Sigmoid colon (tissue), 6 donors: ENCODE measurements at regions not wholly inside any gene's neighbourhood (a gene's known extent, or its start where the extent isn't known, plus 50 kb on each side); places are given as distances from the start of the nearest gene placed in this dataset.

Experiments
- DNase-seq: peaks from one replicate; pipeline ENCODE4 v3.0.0-alpha.2; 2019
- H3K27ac ChIP-seq, 4 donors: fragments of 200-600 bp; sonication (generic); one replicate each; pipeline ENCODE4 v1.5.1; 2016 to 2019; ENCODE audit warnings: mild to moderate bottlenecking in 1 of 4
- H3K27me3 ChIP-seq, 3 donors: fragments of 200-600 bp; sonication (generic); one replicate each; pipeline ENCODE4 v1.5.1; 2019; ENCODE audit warnings: mild to moderate bottlenecking in 1 of 3
- H3K36me3 ChIP-seq, 4 donors: fragments of 200-600 bp; sonication (generic); one replicate each; pipeline ENCODE4 v1.5.1; 2016 to 2019
- H3K4me1 ChIP-seq, 4 donors: fragments of 200-600 bp; sonication (generic); one replicate each; pipeline ENCODE4 v1.5.1; 2017 to 2019
- H3K4me3 ChIP-seq, 4 donors: fragments of 200-600 bp; sonication (generic); one replicate each; pipeline ENCODE4 v1.5.1; 2017 to 2019; ENCODE audit warnings: mild to moderate bottlenecking in 2 of 4, moderate library complexity in 1 of 4
- H3K9me3 ChIP-seq, 4 donors: fragments of 200-600 bp in 3 of 4; sonication (generic) in 3 of 4; one replicate each; pipeline versions ENCODE4 v1.5.1 to v1.6.1; 2013 to 2019
- EP300 ChIP-seq, 4 donors: sonication (generic); formaldehyde crosslinking; IDR thresholded peaks; one replicate each; pipeline ENCODE4 v1.6.1; 2017; ENCODE audit warnings: antibody characterized with exemption in 4 of 4
- POLR2A ChIP-seq, 2 donors: fragments of 450-650 bp; IDR thresholded peaks; one replicate each; pipeline ENCODE4 v1.6.1; 2016; ENCODE audit warnings: antibody characterized with exemption in 2 of 2, mild to moderate bottlenecking in 2 of 2, moderate library complexity in 2 of 2
- POLR2AphosphoS5 ChIP-seq, 4 donors: sonication (generic); formaldehyde crosslinking; IDR thresholded peaks; one replicate each; pipeline ENCODE4 v1.6.1; 2017; ENCODE audit warnings: antibody characterized with exemption in 4 of 4
- WGBS, 2 donors: extraction: QIAGEN DNeasy Blood & Tissue Kit; methylation state at CpG; one replicate each; pipeline ENCODE4 v1.1.7; 2013; 5-methylcytosine and 5-hydroxymethylcytosine counted together
- intact Hi-C: fragments of 100-400 bp; cut with DNase I; formaldehyde crosslinking; loops from one replicate; pipeline ENCODE4 v1.15.1; 2023
- TF ChIP-seq, protein P1 (sequence below), 4 experiments: fragments of 450-650 bp in 3 of 4; fragments of 200-600 bp in 1 of 4; IDR thresholded peaks; one replicate each; pipeline ENCODE4 v1.5.1; 2016 to 2019; ENCODE audit warnings: antibody characterized with exemption in 4 of 4, mild to moderate bottlenecking in 3 of 4, moderate library complexity in 2 of 4
- donor health status: healthy with polysubstance abuse.
- donor health status: healthy.

DNA sequence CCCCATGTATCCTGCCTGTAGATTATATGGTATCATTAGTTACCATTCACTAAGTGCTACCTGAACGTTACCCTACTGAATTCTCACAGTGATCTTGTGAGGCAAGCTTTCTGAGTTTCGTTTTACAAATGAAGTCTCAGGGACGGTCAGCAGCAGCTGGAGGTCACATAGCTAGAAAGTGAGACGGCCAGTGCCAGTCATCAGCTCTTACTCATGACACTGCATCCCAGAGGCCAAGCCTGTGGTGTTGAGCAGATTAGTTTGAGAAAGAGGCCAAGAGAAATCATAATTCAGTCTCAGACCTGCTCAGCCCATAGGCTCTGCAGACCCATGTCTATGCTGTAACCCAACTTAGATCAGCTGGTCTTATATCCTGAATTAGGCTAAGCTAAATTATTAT is 95.7 kb upstream of the EGFLAM start:
- intact Hi-C loops, result no loop called here
- 86% methylated on average over 4 of the region's 4 CpGs for WGBS, 2 donors
- H3K27me3 ChIP-seq, result no peaks in the 10 kb centered on the region
- H3K4me1 ChIP-seq, result peaks cover 0 to 4% (median under 1%) of the 10 kb centered on the region in 4 donors
- H3K36me3 ChIP-seq, result no peaks in the 10 kb centered on the region
- no peak overlapping the region for H3K27ac ChIP-seq
- TF ChIP-seq, protein P1, sequence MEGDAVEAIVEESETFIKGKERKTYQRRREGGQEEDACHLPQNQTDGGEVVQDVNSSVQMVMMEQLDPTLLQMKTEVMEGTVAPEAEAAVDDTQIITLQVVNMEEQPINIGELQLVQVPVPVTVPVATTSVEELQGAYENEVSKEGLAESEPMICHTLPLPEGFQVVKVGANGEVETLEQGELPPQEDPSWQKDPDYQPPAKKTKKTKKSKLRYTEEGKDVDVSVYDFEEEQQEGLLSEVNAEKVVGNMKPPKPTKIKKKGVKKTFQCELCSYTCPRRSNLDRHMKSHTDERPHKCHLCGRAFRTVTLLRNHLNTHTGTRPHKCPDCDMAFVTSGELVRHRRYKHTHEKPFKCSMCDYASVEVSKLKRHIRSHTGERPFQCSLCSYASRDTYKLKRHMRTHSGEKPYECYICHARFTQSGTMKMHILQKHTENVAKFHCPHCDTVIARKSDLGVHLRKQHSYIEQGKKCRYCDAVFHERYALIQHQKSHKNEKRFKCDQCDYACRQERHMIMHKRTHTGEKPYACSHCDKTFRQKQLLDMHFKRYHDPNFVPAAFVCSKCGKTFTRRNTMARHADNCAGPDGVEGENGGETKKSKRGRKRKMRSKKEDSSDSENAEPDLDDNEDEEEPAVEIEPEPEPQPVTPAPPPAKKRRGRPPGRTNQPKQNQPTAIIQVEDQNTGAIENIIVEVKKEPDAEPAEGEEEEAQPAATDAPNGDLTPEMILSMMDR (IDR thresholded peaks at IDR 0.05), result no peak
- TF ChIP-seq POLR2AphosphoS5 (IDR thresholded peaks at IDR 0.05), result no peak
- no peak overlapping the region for H3K4me3 ChIP-seq
- H3K9me3 ChIP-seq, result no peaks in the 10 kb centered on the region
- DNase-seq, result no peak

DNA sequence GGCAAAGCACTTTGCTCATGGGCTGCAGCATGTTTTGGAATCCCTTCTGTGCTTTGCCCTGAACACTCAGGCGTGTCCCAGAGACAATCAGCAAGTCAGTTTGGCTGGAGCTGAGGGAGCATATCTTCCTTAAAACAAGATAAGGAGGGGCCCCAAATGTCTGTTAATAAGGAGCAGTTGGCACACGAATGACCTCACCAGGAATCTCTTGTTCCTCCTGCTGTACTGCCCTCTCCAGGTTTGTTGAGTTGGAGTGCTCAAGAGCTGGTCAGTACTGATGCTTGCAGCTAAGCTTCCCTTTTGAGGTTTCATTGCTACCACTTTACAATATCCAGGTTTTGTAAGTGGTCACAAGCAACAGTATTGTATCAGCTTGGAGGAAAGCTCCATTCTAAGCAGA is 101.3 kb upstream of the EGFLAM start:
- Histone ChIP-seq H3K27ac (no peak overlapping the region), H3K36me3 (no peaks in the 10 kb centered on the region), H3K4me3 (no peak overlapping the region), H3K4me1 (no peaks in the 10 kb centered on the region), H3K27me3 (no peaks in the 10 kb centered on the region), H3K9me3 (no peaks in the 10 kb centered on the region)
- 43 to 66% methylated on average over 2 of the region's 2 CpGs for WGBS, 2 donors
- TF ChIP-seq, protein P1 (IDR thresholded peaks at IDR 0.05), result no peak
- TF ChIP-seq POLR2A (IDR thresholded peaks at IDR 0.05) (no peak), EP300 (IDR thresholded peaks at IDR 0.05) (no peak), POLR2AphosphoS5 (IDR thresholded peaks at IDR 0.05) (no peak)
- DNase-seq, result no peak
- intact Hi-C loops, result no loop called here

DNA sequence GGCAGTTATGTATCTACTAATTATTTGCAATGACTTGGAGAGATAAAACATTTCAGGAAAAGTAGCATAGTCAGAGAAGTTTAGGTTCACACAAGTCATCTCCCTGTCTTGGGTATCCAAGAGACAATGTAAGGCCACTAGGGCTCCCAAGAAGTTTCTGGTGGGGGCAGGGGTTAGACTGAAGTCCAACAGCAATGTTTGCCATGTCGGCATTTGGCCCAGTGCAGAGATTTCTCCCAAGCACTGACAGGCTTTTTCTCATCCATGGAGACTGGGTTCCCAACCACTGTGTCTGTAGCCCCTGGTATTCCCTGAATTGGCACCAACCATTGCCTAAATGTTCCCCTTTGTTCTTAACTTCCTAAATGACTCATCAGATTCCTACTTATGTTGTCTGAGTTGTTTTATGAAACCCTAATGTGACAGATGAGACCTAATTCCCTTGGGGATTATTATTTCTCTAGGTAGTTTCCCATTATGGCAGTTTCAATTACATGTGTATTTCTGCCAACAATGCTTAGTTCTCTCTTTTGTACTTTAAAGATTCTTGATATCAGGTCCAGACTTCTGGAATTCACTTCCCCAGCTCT is 103.6 kb upstream of the EGFLAM start:
- Histone ChIP-seq H3K4me3 (no peak overlapping the region), H3K4me1 (no peaks in the 10 kb centered on the region), H3K27ac (no peak overlapping the region), H3K36me3 (no peaks in the 10 kb centered on the region), H3K27me3 (no peaks in the 10 kb centered on the region), H3K9me3 (no peaks in the 10 kb centered on the region)
- intact Hi-C loops, result no loop called here
- 52 to 81% methylated on average over 1 of the region's 1 CpG for WGBS, 2 donors
- DNase-seq, result no peak
- no peak for TF ChIP-seq POLR2AphosphoS5 (IDR thresholded peaks at IDR 0.05)
- TF ChIP-seq EP300 (IDR thresholded peaks at IDR 0.05), result no peak
- TF ChIP-seq, protein P1 (IDR thresholded peaks at IDR 0.05), result no peak
- TF ChIP-seq POLR2A (IDR thresholded peaks at IDR 0.05), result no peak

DNA sequence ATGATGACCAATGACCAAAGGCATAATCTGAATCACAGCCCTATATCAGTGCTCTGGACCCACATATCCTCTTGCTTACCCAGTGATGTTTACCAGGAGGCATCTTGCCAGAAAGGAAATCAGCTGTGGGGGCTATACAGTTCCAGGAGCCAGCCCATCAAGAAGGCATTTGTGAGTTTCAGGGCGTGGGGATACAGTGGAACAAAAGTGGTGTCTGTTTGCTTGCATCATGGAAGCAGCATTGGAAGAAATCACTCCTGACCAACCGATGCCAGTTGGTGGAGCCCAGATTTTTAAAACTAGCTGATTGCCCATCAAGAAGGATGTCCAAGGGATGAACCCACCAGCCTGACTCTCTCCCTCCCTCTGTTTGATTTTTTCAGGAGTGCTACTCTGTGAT is 106.5 kb upstream of the EGFLAM start:
- Histone ChIP-seq H3K4me3 (no peak overlapping the region), H3K27me3 (no peaks in the 10 kb centered on the region), H3K27ac (no peak overlapping the region), H3K36me3 (no peaks in the 10 kb centered on the region), H3K9me3 (no peaks in the 10 kb centered on the region), H3K4me1 (no peaks in the 10 kb centered on the region)
- DNase-seq, result no peak
- intact Hi-C loops, result no loop called here
- TF ChIP-seq POLR2A (IDR thresholded peaks at IDR 0.05) (no peak), POLR2AphosphoS5 (IDR thresholded peaks at IDR 0.05) (no peak), EP300 (IDR thresholded peaks at IDR 0.05) (no peak)
- TF ChIP-seq, protein P1 (IDR thresholded peaks at IDR 0.05), result no peak
- 56 to 68% methylated on average over 2 of the region's 2 CpGs for WGBS, 2 donors

DNA sequence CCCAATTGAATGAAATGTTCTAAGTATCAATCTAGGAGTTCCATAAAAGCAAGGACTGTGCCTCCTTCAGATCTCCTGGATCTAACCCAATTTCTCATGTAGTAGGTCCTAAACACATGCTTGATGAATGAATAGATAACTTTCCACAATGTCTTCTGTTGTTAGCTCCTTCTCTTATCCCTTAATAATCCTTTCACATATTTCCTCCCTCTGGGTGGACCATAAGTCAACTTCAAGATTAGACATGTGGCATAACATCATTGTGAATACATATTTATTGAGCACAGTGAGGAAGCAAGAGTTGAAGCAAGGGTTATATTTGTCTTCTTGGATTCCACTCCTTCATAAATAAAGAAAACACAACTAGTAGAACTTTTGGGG is 108.6 kb upstream of the EGFLAM start:
- Histone ChIP-seq H3K9me3 (no peaks in the 10 kb centered on the region), H3K27me3 (no peaks in the 10 kb centered on the region)
- intact Hi-C loops, result no loop called here

More for the DNA sequence above, 108.6 kb upstream of the EGFLAM start:
- TF ChIP-seq POLR2A (IDR thresholded peaks at IDR 0.05) (no peak), EP300 (IDR thresholded peaks at IDR 0.05) (no peak), POLR2AphosphoS5 (IDR thresholded peaks at IDR 0.05) (no peak)
- TF ChIP-seq, protein P1 (IDR thresholded peaks at IDR 0.05), result no peak
- no peaks in the 10 kb centered on the region for H3K4me1 ChIP-seq
- DNase-seq, result no peak
- H3K27ac ChIP-seq, result no peak overlapping the region
- H3K36me3 ChIP-seq, result no peaks in the 10 kb centered on the region
- H3K4me3 ChIP-seq, result no peak overlapping the region
